ENCODE measurements at regions not wholly inside any gene's neighbourhood (a gene's known extent, or its start where the extent isn't known, plus 50 kb on each side); places are given as distances from the start of the nearest gene placed in this dataset.

DNA sequence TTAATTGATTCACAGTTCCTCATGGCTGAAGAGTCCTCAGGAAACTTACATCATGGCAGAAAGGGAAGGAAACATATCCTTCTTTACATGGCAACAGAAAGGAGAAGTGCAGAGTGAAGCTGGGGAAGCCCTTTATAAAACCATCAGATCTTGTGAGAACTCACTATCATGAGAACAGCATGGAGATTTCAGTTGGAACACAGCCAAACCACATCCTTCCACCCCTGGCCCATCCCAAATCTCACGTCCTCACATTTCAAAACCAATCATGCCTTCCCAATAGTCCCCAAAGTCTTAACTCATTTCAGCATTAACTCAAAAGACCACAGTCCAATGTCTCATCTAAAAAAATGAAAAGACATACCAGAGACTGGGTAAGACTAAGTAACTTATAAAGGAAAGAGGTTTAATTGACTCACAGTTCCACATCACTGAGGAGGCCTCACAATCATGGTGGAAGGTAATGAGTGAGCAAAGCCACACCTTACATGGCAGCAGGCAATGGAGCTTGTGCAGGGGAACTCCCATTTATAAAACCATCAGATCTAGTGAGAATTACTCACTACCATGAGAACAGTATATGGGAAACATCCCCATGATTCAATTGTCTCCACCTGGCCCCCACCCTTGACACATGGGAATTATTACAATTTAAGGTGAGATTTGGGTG is 105.2 kb downstream of the MRPL39 start:
- ChIA-PET CTCF (no interaction called here), POLR2A (ENCODE audit: low non-redundant PET) (no interaction called here)
- H3K27ac ChIP-seq, result no peak overlapping the region
- DNase-seq (ENCODE audit: low spot score), result no peak
- TF ChIP-seq CTCF (conservative IDR thresholded peaks at IDR 0.05; ENCODE audit: low read depth), result no peak

DNA sequence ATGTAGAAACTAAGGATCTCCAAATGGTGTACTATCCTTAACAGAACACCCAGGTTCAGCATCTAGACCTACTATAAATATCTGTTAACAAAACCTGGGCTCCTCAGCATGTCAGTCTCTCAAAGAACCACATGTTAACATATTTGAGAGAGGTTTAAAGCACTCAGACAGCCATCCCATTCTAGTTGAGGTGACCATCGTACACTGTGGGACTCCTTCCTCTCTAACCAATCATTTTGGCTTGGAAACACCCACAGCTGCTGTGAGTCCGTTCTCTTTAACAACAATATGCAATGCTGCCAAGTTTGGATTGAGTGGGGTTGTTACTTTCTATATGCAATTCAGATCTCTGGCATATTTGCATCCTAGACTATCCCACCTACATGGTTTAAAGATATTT is 105.8 kb downstream of the MRPL39 start:
- POLR2A ChIA-PET (ENCODE audit: low non-redundant PET), result no interaction called here
- TF ChIP-seq CTCF (conservative IDR thresholded peaks at IDR 0.05; ENCODE audit: low read depth), result no peak
- no peak overlapping the region for H3K27ac ChIP-seq
- CTCF ChIA-PET, result interaction anchor here (0.6 kb wide), 1 partner anchor 1274 kb away, joined by 3 read pairs; no protein-coding TSS in a partner anchor
- DNase-seq (ENCODE audit: low spot score), result no peak

DNA sequence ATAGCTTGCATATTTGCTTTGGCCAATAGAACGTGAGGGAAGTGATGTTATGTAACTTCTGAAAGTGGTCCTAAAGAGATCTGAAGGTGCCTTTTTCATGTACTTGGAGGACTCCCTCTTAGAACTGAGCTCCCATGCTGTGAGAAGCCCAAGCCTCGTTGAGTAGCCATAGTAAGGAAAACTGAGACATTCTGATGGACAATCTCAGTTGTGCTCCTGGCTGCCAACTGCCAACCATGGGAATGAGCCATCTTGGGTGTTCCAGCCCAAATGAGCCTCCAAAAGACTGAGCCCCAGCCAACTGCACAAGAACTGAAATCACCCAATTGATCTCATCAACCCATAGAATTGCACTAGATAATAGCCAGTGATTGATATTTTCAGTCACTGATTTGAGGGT is 106.7 kb downstream of the MRPL39 start:
- H3K27ac ChIP-seq, result no peak overlapping the region
- no peak for DNase-seq (ENCODE audit: low spot score)
- ChIA-PET POLR2A (ENCODE audit: low non-redundant PET) (no interaction called here), CTCF (interaction anchor here (0.6 kb wide), 1 partner anchor 1273 kb away, joined by 3 read pairs; no protein-coding TSS in a partner anchor)
- TF ChIP-seq CTCF (conservative IDR thresholded peaks at IDR 0.05; ENCODE audit: low read depth), result no peak

GRCh38 chr21:25496825-25497482 is 110.3 kb downstream of the MRPL39 start:
- DNase-seq (ENCODE audit: low spot score), result no peak
- ChIA-PET POLR2A (ENCODE audit: low non-redundant PET) (no interaction called here), CTCF (no interaction called here)

GRCh38 chr21:25494804-25495203 is 112.5 kb downstream of the MRPL39 start:
- H3K27ac ChIP-seq, result no peak overlapping the region
- ChIA-PET CTCF (no interaction called here), POLR2A (ENCODE audit: low non-redundant PET) (no interaction called here)
- no peak for TF ChIP-seq CTCF (conservative IDR thresholded peaks at IDR 0.05; ENCODE audit: low read depth)
- DNase-seq (ENCODE audit: low spot score), result no peak

More at GRCh38 chr21:25496825-25497482, 110.3 kb downstream of the MRPL39 start:
- TF ChIP-seq CTCF (conservative IDR thresholded peaks at IDR 0.05; ENCODE audit: low read depth), result no peak
- no peak overlapping the region for H3K27ac ChIP-seq

GRCh38 chr21:25493722-25494121 is 113.6 kb downstream of the MRPL39 start:
- ChIA-PET CTCF (interaction anchor here (0.6 kb wide), 1 partner anchor 40 kb away, joined by 7 read pairs; no protein-coding TSS in a partner anchor), POLR2A (ENCODE audit: low non-redundant PET) (no interaction called here)
- no peak for TF ChIP-seq CTCF (conservative IDR thresholded peaks at IDR 0.05; ENCODE audit: low read depth)
- no peak overlapping the region for H3K27ac ChIP-seq
- no peak for DNase-seq (ENCODE audit: low spot score)

Measured in RWPE1 (cell line).